Muscle of leg (tissue), 3 donors: ENCODE measurements at regions not wholly inside any gene's neighbourhood (a gene's known extent, or its start where the extent isn't known, plus 50 kb on each side); places are given as distances from the start of the nearest gene placed in this dataset.
"Not testable (repeated sequence)": the region's sequence is repeated elsewhere in the genome, so short reads cannot be mapped to it uniquely, and the experiment has no call there.

Experiments used
- DNase-seq: peaks from one replicate; pipeline ENCODE4 v3.0.0; 2013
- H3K27ac ChIP-seq: one replicate; pipeline ENCODE4 v1.5.1; 2013; ENCODE audit warnings: mild to moderate bottlenecking, low read length, control low read depth
- H3K27me3 ChIP-seq: one replicate; pipeline ENCODE4 v1.6.1; 2013; ENCODE audit warnings: low read length; ENCODE audit not compliant: control insufficient read depth, insufficient read depth
- H3K36me3 ChIP-seq: one replicate; pipeline ENCODE4 v1.6.1; 2013; ENCODE audit warnings: low read length; ENCODE audit not compliant: control insufficient read depth, insufficient read depth
- H3K4me1 ChIP-seq: one replicate; pipeline ENCODE4 v1.6.1; 2013; ENCODE audit warnings: low read length; ENCODE audit not compliant: control insufficient read depth, insufficient read depth
- H3K4me3 ChIP-seq: one replicate; pipeline ENCODE4 v1.5.1; 2013; ENCODE audit warnings: low read length, control low read depth
- H3K9me3 ChIP-seq: replicated peaks from 2 replicates; pipeline ENCODE4 v1.6.1; 2013; ENCODE audit warnings: low read depth, low read length; ENCODE audit not compliant: control insufficient read depth
- WGBS: methylation state at CpG from one replicate; pipeline ENCODE4 v1.1.5; 2013; ENCODE audit warnings: missing lambda C conversion rate; ENCODE audit not compliant: insufficient coverage; 5-methylcytosine and 5-hydroxymethylcytosine counted together

DNA sequence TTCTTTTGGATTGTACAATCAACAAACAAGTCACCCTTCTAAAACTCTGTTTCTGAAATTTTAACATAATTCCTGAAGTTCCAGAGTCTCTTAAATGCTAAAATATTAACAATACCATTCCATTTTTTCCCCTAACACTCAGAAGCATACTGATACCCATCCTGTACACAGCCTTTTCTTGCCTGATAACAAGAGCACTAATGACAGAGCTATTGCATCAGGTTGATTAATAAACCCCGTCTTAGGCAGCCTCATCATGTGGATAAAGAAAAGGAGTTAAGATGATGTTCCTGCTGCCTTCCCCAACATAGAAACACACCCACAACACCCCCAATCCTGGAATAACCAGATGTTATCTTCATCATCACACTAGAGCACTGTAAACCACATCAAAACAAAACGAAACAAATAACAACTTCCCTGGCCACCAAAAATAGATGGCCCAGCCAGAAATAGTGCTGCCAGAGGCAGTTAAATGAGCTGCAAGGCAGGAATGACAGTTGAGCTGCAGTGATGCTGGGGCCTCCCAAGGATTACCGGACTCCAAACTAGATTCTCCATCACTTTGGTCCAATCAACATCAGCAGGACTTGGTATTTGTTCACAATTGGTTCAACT lies 146.6 kb upstream of the NBPF9 start:
- not testable (repeated sequence) for H3K4me1 ChIP-seq, DNase-seq, H3K4me3 ChIP-seq, H3K27me3 ChIP-seq, H3K9me3 ChIP-seq, H3K27ac ChIP-seq, H3K36me3 ChIP-seq
- WGBS: no CpG with 5 or more reads among the region's 3 CpGs

DNA sequence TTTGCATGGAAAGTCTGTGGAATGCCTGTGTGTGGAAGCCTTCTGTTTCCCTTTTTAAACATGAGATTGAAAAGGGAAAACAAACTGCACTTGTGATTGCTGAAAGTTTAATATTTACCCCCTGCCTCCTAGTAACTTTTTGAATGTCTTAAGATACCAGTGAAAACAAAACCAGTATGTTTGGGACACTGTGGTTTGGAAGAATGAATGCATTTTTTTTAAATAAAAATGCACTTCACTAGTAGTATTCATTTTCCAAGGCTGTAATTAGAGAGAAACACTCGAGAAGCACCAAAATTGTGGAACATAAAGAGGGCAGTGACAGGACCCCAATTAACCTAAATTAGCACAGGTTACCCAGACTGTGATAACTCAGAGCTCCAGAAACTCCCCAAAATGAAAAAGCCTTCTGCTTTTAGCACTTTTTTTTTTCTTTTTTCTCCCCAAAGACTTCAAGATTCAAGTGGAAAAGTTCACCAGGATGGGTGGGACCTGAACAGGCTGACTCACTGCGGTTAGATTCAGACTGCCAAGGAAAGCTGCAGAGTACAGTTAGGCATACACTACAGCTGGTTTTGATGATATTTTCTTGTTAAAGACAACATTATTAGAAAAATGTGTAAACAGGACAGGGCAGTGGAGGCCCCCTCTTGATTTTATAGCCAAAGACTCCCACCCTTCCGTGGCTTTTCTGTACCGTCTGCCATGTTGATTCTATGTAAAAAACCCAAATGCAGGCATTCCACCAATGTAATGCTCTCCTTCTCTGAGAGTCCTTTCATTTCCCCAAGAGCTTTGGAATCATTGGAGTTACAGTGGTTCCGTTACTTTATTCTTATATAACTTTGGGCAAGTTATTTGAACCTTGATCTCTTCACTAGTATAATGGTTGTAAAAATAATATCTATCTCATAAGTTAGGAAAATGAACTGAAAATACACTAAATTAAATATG lies 151.8 kb upstream of the NBPF9 start:
- not testable (repeated sequence) for H3K36me3 ChIP-seq, H3K27ac ChIP-seq, H3K9me3 ChIP-seq, H3K27me3 ChIP-seq, H3K4me3 ChIP-seq, DNase-seq, H3K4me1 ChIP-seq
- WGBS: no CpG with 5 or more reads among the region's 5 CpGs

DNA sequence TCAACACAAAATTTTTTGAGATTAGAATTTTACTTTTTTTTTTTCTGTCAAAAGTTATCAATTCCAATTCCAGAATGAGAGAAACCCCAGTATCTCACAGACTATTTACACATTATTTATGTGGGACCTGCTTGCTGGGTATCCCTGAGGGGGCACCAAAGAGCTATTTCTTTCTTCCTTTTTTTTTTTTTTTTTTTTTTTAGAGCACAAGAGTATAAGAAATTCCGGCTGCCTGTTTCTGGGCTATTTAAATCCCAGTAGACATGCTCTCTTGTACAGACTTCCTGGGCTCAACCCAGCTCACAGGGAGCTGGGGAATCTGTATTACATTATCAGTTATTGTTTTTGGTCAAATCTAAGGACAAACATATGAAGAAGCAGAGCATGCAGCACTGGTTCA lies 156.9 kb upstream of the NBPF9 start:
- H3K27ac ChIP-seq, H3K4me1 ChIP-seq, H3K27me3 ChIP-seq, H3K9me3 ChIP-seq, DNase-seq, H3K36me3 ChIP-seq, H3K4me3 ChIP-seq: not testable (repeated sequence)
- WGBS: no CpG with 5 or more reads among the region's 1 CpG

DNA sequence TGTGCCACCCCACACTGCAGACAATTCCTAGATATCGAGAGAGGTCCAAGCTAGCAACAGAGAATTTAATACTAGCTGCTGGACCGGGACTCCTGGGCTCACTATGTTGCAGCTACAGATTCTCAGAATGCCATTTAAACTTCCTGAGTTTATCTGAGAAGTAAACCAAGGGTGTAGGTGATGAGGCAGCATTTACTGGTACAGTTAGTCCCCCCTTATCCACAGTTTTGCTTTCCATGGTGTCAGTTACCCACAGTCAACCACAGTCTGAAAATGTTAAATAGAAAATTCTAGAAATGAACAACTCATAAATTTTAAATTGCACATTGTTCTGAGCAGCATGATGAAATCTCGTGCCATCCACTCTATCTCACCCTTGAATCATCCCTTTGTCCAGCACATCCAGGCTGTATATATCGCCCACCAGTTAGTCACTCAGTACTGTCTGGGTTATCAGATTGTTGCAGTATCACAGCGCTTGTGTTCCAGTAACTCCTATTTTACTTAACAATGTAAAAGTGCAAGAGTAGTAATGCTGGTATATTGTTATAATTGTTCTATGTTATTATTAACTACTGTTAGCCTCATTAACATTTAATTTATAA lies 157.5 kb upstream of the NBPF9 start:
- H3K4me3 ChIP-seq, H3K4me1 ChIP-seq, H3K27me3 ChIP-seq, H3K9me3 ChIP-seq, H3K27ac ChIP-seq, H3K36me3 ChIP-seq, DNase-seq: not testable (repeated sequence)
- no CpG with 5 or more reads among the region's 5 CpGs for WGBS

- WGBS: no CpG with 5 or more reads among the region's 3 CpGs
- not testable (repeated sequence) for H3K27me3 ChIP-seq, H3K36me3 ChIP-seq, DNase-seq, H3K4me1 ChIP-seq, H3K9me3 ChIP-seq, H3K4me3 ChIP-seq, H3K27ac ChIP-seq
Measured at GRCh38 chr1:149267287-149267686, 163.9 kb upstream of the NBPF9 start.

- not testable (repeated sequence) for DNase-seq
- WGBS: no CpG with 5 or more reads among the region's 6 CpGs
Measured at GRCh38 chr1:149269001-149269702, 165.8 kb upstream of the NBPF9 start.

DNA sequence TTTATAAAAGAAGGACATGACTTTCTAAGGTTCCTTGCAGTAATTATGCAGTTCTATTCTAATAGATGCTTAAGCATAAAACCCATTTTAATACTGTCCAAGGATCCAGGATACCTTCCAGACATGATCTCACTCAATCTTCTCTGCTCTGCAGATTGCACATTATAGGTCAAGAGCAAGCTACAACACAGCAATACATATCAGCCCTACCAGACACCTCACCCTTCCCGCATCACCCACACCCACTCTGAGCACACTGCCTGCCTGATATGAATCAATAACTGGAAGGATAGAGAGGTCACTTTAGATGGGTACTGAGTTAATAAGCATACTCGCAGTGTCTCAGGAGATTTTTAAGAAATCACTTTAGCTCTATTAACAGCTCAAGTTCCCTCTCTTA lies 166.5 kb upstream of the NBPF9 start:
- H3K4me1 ChIP-seq, H3K27ac ChIP-seq, H3K27me3 ChIP-seq, H3K36me3 ChIP-seq, H3K4me3 ChIP-seq, DNase-seq, H3K9me3 ChIP-seq: not testable (repeated sequence)
- no CpG with 5 or more reads among the region's 2 CpGs for WGBS

More at GRCh38 chr1:149269001-149269702, 165.8 kb upstream of the NBPF9 start:
- H3K4me3 ChIP-seq, H3K9me3 ChIP-seq, H3K36me3 ChIP-seq, H3K4me1 ChIP-seq, H3K27me3 ChIP-seq, H3K27ac ChIP-seq: not testable (repeated sequence)

DNA sequence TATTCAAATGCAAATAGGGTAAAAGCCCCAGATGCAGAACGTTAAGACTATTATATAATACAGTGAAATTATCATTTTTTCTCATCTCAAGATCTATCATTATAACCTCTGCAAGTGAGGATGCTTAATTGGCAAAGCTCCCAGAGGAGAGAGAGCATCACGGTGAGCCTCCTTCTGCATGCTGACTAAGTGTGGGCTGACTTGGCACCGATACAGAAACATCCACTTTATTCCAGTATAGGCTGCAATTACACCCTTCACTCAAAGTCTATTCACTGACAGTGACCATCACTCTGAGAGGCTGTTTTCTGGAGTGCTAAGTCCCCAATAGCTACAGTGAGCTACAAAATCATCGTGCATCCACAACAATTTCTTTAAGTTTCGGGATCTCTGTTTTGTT lies 171.1 kb upstream of the NBPF9 start:
- not testable (repeated sequence) for DNase-seq, H3K36me3 ChIP-seq
- WGBS: no CpG with 5 or more reads among the region's 5 CpGs

GRCh38 chr1:149275802-149276201 lies 172.5 kb upstream of the NBPF9 start:
- H3K27ac ChIP-seq, H3K36me3 ChIP-seq, H3K27me3 ChIP-seq, H3K9me3 ChIP-seq, DNase-seq, H3K4me3 ChIP-seq, H3K4me1 ChIP-seq: not testable (repeated sequence)
- WGBS: no CpG with 5 or more reads among the region's 6 CpGs

More for the DNA sequence above, 171.1 kb upstream of the NBPF9 start:
- H3K9me3 ChIP-seq, H3K4me3 ChIP-seq, H3K27me3 ChIP-seq, H3K4me1 ChIP-seq, H3K27ac ChIP-seq: not testable (repeated sequence)

DNA sequence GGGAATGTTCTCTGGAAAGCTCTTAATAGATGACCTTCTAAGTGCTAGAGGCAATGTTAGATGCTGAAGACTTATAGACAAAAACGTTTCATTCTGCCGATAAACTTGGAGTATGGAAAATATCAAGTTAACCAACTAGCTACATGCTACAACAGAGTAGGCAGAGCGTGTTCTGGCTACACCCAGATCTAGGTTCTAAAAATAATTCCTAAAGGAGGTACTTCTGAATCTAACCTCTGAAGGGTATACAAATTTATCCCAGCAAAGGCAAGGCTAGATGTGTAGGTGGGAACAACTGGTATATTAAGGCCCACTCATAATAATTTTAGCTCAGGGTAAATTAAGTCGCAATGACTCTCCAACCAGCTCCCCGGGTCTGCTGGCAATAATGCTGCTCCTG lies 173.1 kb upstream of the NBPF9 start:
- not testable (repeated sequence) for H3K27ac ChIP-seq, H3K27me3 ChIP-seq, H3K36me3 ChIP-seq, H3K4me3 ChIP-seq, DNase-seq, H3K4me1 ChIP-seq, H3K9me3 ChIP-seq
- WGBS: no CpG with 5 or more reads among the region's 5 CpGs
